RWPE2 (cell line): ENCODE measurements at regions not wholly inside any gene's neighbourhood (a gene's known extent, or its start where the extent isn't known, plus 50 kb on each side); places are given as distances from the start of the nearest gene placed in this dataset.

Experiments used
- ATAC-seq: fragments of 200-7000 bp; cut with Tn5 transposase; 3 replicates; pipeline ENCODE4 v1.9.1; 2021; ENCODE audit warnings: low read depth
- DNase-seq: peaks from one replicate; pipeline ENCODE4 v3.0.0-alpha.2; 2020; ENCODE audit warnings: low spot score
- H3K27ac ChIP-seq: fragments of 450-650 bp; 2 replicates; pipeline ENCODE4 v1.5.1; 2017; ENCODE audit warnings: mild to moderate bottlenecking; ENCODE audit not compliant: poor library complexity, severe bottlenecking
- H3K27me3 ChIP-seq: fragments of 250-450 bp; sonication (Bioruptor Pico); 2 replicates; pipeline ENCODE4 v1.5.1; 2021; ENCODE audit warnings: mild to moderate bottlenecking, moderate library complexity; ENCODE audit not compliant: insufficient read depth, poor library complexity, severe bottlenecking
- H3K36me3 ChIP-seq: fragments of 250-450 bp; sonication (Bioruptor Pico); 2 replicates; pipeline ENCODE4 v1.5.1; 2020; ENCODE audit warnings: low read depth, mild to moderate bottlenecking, moderate library complexity
- H3K4me1 ChIP-seq: fragments of 250-450 bp; sonication (Bioruptor Pico); 2 replicates; pipeline ENCODE4 v1.5.1; 2021; ENCODE audit warnings: mild to moderate bottlenecking, moderate library complexity; ENCODE audit not compliant: insufficient read depth, poor library complexity, severe bottlenecking
- H3K4me3 ChIP-seq: fragments of 250-450 bp; sonication (Bioruptor Pico); 2 replicates; pipeline ENCODE4 v1.5.1; 2021; ENCODE audit warnings: mild to moderate bottlenecking, moderate library complexity; ENCODE audit not compliant: severe bottlenecking
- H3K9me3 ChIP-seq: fragments of 250-450 bp; sonication (Bioruptor Pico); 2 replicates; pipeline ENCODE4 v1.5.1; 2021; ENCODE audit warnings: mild to moderate bottlenecking, moderate library complexity; ENCODE audit not compliant: severe bottlenecking
- TF ChIP-seq, protein P1 (sequence below): fragments of 450-650 bp; IDR thresholded peaks from one replicate; pipeline ENCODE4 v1.5.1; 2017; ENCODE audit warnings: mild to moderate bottlenecking, moderate library complexity; ENCODE audit not compliant: poor library complexity, severe bottlenecking

DNA sequence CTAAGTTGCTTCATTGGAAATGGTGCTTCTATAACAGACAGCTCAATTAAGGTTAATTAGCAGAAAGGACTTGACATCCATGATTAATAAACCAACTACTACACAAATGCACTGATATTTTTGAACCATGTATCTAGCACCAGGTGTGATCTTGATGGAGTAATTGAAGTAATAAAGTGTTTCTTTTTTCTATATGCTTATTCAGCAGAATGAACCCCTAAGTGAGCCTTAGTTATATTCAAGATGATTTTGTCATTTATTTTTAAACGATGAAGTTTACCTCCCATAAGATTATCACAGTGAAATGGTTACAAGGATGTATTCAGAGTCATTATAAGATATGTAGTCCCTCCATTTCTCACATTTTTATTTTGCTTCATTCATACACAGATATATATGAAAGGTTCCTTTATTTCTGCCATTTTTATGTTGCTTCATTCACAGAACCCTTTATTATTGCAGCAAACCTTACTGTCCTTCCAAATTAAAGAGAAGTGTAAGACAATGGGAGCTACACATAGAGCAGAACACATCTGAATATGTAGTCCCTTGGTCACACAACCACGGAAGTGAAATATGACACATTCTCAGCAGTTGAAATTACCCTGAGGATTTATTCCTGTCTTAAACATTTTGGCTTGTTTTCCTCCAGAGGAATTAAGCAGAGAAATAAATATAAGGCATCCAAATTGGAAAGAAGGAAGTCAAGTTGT is 295.0 kb downstream of the RAP2B start:
- no peaks in the 10 kb centered on the region for H3K27me3 ChIP-seq
- TF ChIP-seq, protein P1, sequence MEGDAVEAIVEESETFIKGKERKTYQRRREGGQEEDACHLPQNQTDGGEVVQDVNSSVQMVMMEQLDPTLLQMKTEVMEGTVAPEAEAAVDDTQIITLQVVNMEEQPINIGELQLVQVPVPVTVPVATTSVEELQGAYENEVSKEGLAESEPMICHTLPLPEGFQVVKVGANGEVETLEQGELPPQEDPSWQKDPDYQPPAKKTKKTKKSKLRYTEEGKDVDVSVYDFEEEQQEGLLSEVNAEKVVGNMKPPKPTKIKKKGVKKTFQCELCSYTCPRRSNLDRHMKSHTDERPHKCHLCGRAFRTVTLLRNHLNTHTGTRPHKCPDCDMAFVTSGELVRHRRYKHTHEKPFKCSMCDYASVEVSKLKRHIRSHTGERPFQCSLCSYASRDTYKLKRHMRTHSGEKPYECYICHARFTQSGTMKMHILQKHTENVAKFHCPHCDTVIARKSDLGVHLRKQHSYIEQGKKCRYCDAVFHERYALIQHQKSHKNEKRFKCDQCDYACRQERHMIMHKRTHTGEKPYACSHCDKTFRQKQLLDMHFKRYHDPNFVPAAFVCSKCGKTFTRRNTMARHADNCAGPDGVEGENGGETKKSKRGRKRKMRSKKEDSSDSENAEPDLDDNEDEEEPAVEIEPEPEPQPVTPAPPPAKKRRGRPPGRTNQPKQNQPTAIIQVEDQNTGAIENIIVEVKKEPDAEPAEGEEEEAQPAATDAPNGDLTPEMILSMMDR = no peak
- no peaks in the 10 kb centered on the region for H3K36me3 ChIP-seq
- H3K4me3 ChIP-seq = no peak overlapping the region
- H3K9me3 ChIP-seq = peaks cover 2% of the 10 kb centered on the region
- DNase-seq = no peak
- H3K4me1 ChIP-seq = no peaks in the 10 kb centered on the region
- no peak overlapping the region for H3K27ac ChIP-seq
- ATAC-seq = no peak

DNA sequence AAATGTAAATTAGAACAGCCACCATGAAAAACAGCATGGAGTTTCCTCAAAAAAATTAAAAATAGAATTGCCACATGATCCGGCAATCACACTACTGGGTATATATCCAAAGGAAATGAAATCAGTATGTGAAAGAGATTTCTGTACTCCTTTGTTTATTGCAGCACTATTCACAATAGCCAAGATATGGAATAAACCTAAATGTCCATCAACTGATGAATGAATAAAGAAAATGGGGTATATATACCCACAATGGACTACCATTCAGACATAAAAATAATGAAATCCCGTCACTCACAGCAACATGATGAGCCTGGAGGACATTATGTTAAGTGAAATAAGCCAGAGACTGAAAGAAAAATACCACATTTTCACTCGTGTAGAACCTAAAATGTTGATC is 296.9 kb downstream of the RAP2B start:
- TF ChIP-seq, protein P1 = no peak
- Histone ChIP-seq H3K27ac (no peak overlapping the region), H3K36me3 (no peaks in the 10 kb centered on the region), H3K27me3 (no peaks in the 10 kb centered on the region), H3K9me3 (peaks cover 2% of the 10 kb centered on the region), H3K4me1 (no peaks in the 10 kb centered on the region), H3K4me3 (no peak overlapping the region)
- ATAC-seq (no peak), DNase-seq (no peak)

DNA sequence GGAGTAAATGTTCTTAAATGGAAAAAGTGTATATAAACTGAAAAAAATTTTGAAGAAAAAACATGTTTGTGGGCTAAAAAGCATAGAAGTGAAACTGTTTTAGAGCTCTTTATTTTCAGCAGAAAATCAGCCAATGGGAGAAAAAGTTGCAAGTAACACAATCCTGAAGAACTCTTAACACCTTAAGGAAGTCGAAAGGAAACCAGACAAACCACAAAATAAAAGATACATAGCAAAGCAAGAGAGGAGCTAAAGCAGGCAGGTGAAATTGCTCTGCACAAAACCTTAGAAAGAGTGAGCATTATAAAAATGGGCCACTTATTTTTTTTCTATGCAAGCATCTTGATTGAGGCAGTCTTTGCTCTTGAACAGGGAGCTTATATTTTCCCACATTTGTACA is 300.5 kb downstream of the RAP2B start:
- ATAC-seq (no peak), DNase-seq (no peak)
- no peaks in the 10 kb centered on the region for H3K36me3 ChIP-seq
- H3K9me3 ChIP-seq = peaks cover 2% of the 10 kb centered on the region
- no peaks in the 10 kb centered on the region for H3K4me1 ChIP-seq
- H3K27ac ChIP-seq = no peak overlapping the region
- H3K27me3 ChIP-seq = no peaks in the 10 kb centered on the region
- no peak overlapping the region for H3K4me3 ChIP-seq
- TF ChIP-seq, protein P1 = no peak

DNA sequence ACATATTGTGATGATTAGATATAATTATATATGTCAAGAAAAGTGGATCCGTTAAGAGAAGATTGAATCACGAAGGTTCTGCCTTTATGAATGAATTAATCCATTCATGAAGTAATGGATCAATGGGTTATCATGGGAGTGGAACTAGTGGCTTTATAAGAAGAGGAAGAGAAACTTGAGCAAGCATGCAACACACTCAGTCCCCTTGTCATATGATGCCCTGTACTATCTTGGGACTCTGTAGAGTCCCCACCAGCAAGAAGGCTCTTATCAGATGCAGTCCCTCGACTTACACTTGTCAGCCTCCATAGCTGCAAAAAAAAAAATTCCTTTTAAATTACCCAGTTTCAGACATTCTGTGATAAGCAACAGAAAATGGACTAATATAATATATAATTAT is 301.9 kb downstream of the RAP2B start:
- Histone ChIP-seq H3K27me3 (no peaks in the 10 kb centered on the region), H3K4me3 (no peak overlapping the region), H3K27ac (no peak overlapping the region), H3K4me1 (no peaks in the 10 kb centered on the region), H3K9me3 (no peaks in the 10 kb centered on the region), H3K36me3 (no peaks in the 10 kb centered on the region)
- TF ChIP-seq, protein P1 = no peak
- ATAC-seq (no peak), DNase-seq (no peak)

DNA sequence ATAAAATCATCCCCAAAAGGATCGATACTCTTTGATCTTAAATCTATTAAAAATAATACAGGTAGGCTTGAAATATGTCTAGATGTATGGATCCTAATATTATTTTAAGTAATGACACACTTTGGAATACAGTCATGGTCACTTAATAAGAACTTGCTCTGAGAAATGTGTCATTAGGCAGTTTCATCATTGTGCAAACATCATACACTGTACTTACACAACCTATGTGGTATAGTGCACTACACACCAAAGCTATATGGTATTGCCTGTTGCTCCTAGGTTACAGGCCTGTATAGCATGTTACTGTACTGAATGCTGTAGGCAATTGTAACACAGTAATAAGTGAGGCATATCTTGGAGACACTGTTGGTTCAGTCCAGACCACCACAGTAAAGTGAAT is 307.1 kb downstream of the RAP2B start:
- H3K4me1 ChIP-seq = no peaks in the 10 kb centered on the region
- TF ChIP-seq, protein P1 = no peak
- no peaks in the 10 kb centered on the region for H3K27me3 ChIP-seq
- H3K36me3 ChIP-seq = no peaks in the 10 kb centered on the region
- H3K27ac ChIP-seq = no peak overlapping the region
- DNase-seq (no peak), ATAC-seq (no peak)
- H3K9me3 ChIP-seq = no peaks in the 10 kb centered on the region
- no peak overlapping the region for H3K4me3 ChIP-seq
